Thoracic aorta (tissue), 2 donors: ENCODE measurements at regions not wholly inside any gene's neighbourhood (a gene's known extent, or its start where the extent isn't known, plus 50 kb on each side); places are given as distances from the start of the nearest gene placed in this dataset.
A peak's percentile ranks its signal among the peaks of the same experiment; 100 is the strongest.

Experiments
- ATAC-seq: fragments of 150-250 bp; one replicate; pipeline ENCODE4 v1.8.0; 2017; ENCODE audit warnings: low read depth; ENCODE audit not compliant: insufficient number of reproducible peaks, low FRiP score
- DNase-seq: peaks from one replicate; pipeline ENCODE4 v3.0.0-alpha.2; 2020; ENCODE audit warnings: low spot score
- H3K27ac ChIP-seq, 2 donors: fragments of 200-600 bp; sonication (generic); 1 replicate in 1 of 2; 2 replicates in 1 of 2; pipeline ENCODE4 v1.5.1; 2016; ENCODE audit warnings: mild to moderate bottlenecking in 2 of 2, moderate library complexity in 2 of 2
- H3K27me3 ChIP-seq: fragments of 200-600 bp; sonication (generic); replicated peaks from 2 replicates; pipeline ENCODE4 v1.6.0; 2016; ENCODE audit warnings: mild to moderate bottlenecking; ENCODE audit not compliant: insufficient read depth
- H3K36me3 ChIP-seq: fragments of 200-600 bp; sonication (generic); one replicate; pipeline ENCODE4 v1.5.1; 2016
- H3K4me1 ChIP-seq, 2 donors: fragments of 200-600 bp; sonication (generic); 1 replicate in 1 of 2; 2 replicates in 1 of 2; pipeline versions ENCODE4 v1.5.1 to v1.6.0; 2016; ENCODE audit warnings: low read depth in 2 of 2, mild to moderate bottlenecking in 1 of 2; ENCODE audit not compliant: control insufficient read depth in 1 of 2
- H3K4me3 ChIP-seq: fragments of 200-600 bp; sonication (generic); 2 replicates; pipeline ENCODE4 v1.5.1; 2016; ENCODE audit warnings: mild to moderate bottlenecking
- H3K9me3 ChIP-seq: fragments of 200-600 bp; sonication (generic); 2 replicates; pipeline ENCODE4 v1.5.1; 2016
- TF ChIP-seq, protein P1 (sequence below): fragments of 200-600 bp; sonication (generic); IDR thresholded peaks from one replicate; pipeline ENCODE4 v1.5.1; 2019; ENCODE audit warnings: antibody characterized with exemption

DNA sequence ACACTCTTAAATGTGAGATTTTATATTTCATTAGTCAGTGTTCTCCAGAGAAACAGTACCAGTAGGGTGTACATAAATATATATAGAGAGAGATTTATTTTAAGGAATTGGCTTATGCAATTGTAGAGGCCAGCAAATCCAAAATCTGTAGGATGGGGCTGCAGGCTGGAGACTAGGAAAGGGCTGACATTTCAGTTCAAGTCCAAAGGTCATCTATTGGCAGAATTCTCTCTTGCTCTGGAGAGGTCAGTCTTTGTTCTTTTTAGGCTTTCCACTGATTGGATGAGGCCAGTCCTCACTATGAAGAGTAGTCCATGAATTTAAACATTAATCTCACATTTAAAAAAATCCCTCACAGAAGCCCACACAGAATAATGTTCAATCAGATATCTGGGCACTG lies 170.8 kb upstream of the NCKAP5 start:
- H3K9me3 ChIP-seq, result no peaks in the 10 kb centered on the region
- ATAC-seq (no peak), DNase-seq (no peak)
- H3K36me3 ChIP-seq, result no peaks in the 10 kb centered on the region
- no peak overlapping the region for H3K4me3 ChIP-seq
- TF ChIP-seq, protein P1, sequence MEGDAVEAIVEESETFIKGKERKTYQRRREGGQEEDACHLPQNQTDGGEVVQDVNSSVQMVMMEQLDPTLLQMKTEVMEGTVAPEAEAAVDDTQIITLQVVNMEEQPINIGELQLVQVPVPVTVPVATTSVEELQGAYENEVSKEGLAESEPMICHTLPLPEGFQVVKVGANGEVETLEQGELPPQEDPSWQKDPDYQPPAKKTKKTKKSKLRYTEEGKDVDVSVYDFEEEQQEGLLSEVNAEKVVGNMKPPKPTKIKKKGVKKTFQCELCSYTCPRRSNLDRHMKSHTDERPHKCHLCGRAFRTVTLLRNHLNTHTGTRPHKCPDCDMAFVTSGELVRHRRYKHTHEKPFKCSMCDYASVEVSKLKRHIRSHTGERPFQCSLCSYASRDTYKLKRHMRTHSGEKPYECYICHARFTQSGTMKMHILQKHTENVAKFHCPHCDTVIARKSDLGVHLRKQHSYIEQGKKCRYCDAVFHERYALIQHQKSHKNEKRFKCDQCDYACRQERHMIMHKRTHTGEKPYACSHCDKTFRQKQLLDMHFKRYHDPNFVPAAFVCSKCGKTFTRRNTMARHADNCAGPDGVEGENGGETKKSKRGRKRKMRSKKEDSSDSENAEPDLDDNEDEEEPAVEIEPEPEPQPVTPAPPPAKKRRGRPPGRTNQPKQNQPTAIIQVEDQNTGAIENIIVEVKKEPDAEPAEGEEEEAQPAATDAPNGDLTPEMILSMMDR, result no peak
- H3K4me1 ChIP-seq, result no peaks in the 10 kb centered on the region
- no peaks in the 10 kb centered on the region for H3K27me3 ChIP-seq
- no peak overlapping the region for H3K27ac ChIP-seq

DNA sequence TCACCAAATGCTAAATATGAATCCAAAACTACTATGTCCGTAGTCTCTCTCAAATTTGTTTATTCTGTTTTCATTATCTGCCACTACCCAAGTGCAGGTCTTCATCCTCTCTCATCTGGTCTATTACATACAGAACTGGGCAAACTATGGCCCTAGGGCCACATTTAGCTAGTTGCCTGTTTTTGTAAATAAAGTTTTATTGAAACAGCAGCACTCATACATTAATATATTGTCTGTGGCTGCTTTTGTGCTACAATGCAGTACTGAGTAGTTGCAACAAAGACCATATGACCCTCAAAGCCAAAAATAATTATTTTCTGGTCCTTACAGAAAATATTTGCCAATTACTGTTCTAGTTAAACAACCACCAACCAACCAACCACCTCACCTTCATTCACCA lies 172.2 kb upstream of the NCKAP5 start:
- ATAC-seq (no peak), DNase-seq (no peak)
- H3K9me3 ChIP-seq, result no peaks in the 10 kb centered on the region
- no peak overlapping the region for H3K4me3 ChIP-seq
- no peak overlapping the region for H3K27ac ChIP-seq
- H3K4me1 ChIP-seq, result no peaks in the 10 kb centered on the region
- no peaks in the 10 kb centered on the region for H3K27me3 ChIP-seq
- TF ChIP-seq, protein P1, result no peak
- H3K36me3 ChIP-seq, result no peaks in the 10 kb centered on the region

DNA sequence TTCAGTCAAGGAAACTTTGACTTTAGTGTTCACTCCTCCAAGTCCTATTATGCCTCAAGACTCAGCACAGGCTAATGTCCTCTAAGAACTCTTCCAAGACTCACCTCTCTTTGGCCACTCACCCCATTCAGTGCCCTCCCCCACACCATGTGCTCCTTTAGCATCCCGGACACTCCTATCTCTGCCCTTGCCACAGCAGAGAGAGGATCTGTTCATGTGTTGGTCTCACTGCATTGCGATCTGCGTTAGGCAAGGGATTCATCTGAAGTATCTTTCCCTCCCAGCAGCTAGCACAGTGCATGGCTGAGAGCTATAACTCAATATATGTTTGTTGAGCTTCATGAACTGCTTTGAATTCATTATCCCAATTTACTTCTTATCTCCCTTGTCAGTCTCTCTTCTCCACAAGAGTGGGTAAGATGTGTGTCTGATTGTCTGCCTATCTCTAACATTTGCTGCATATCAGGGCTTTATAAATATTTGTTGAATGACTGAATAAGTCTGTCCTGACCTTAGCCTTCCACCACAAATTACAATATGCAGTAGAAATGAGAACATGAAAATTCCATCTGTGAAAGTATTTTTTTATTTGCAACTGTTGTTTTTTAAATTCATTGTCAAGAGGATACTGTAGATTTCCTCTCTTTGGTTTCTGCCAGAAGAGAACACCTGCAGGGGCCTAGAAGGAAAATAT lies 179.9 kb upstream of the NCKAP5 start:
- Histone ChIP-seq H3K4me3 (no peak overlapping the region), H3K36me3 (no peaks in the 10 kb centered on the region), H3K27me3 (no peaks in the 10 kb centered on the region), H3K9me3 (no peaks in the 10 kb centered on the region), H3K27ac (no peak overlapping the region), H3K4me1 (no peaks in the 10 kb centered on the region)
- TF ChIP-seq, protein P1, result no peak
- ATAC-seq, result no peak
- DNase-seq, result no peak

DNA sequence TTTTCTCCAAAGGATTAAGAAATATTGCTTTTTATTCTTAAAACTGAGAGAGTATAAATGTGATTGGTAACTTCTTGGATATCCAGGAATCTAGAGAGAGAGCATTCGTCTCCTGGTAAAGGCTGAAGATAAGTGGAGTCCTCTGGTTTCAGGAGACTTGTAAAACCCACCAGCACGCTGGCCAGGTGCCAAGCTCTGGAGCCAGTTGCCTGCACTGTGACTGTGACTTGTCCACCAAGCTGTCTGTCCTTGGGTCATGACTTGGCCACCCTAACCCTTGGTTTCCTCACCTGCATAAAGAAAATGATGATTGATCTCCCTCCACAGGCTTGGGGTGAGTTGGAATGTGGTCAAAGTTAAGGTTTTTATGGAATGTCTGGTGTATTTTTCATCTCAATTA lies 185.4 kb upstream of the NCKAP5 start:
- Histone ChIP-seq H3K27ac (no peak overlapping the region), H3K9me3 (no peaks in the 10 kb centered on the region), H3K27me3 (no peaks in the 10 kb centered on the region), H3K4me1 (peaks cover 5 to 17% of the 10 kb centered on the region in 2 donors), H3K36me3 (no peaks in the 10 kb centered on the region), H3K4me3 (no peak overlapping the region)
- no peak for DNase-seq
- ATAC-seq, result no peak
- TF ChIP-seq, protein P1, result no peak

DNA sequence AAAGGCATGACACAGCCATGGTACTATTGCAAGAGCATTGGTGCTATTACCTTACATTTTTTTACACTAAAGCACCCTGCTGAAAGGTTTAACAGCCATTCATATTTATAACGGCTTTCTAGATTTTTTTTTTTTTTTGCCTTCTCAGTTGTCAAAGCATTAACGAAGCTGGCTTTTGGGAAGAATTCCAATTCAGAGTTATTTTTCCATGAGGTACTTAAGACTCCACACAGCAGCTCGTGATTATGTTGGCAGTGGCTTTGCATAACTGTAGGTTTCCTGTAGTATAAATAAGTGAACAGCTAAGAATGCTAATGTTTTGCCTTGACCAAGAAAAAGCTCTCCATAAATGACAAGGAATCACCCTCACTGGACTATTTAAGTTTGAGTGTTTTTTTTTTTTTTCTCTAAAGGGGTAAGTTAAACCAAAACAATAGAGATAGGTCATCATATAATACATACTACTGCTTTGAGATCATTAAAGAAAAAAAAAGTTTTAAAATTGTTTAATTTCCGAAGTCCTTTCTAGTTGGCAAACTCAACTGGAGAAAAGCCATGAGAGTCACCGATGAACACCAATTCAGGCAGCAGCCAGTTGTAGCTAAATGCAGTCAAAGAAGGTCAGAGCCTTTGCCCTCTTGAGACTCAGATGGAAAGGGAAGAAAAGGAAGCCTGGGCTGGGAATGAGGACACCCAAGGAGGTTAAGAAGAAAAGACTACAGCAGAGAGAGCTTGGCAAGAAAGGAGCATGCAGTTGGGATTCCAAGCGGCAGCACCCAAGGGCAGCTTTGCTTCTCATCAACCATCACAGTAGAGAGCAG lies 187.4 kb upstream of the NCKAP5 start:
- Histone ChIP-seq H3K4me3 (peak overlapping the region; percentile 3), H3K9me3 (no peaks in the 10 kb centered on the region), H3K27ac (peak overlapping the region in 1 of 2 donors; percentile 48), H3K4me1 (peaks cover 5 to 17% of the 10 kb centered on the region in 2 donors), H3K27me3 (no peaks in the 10 kb centered on the region), H3K36me3 (no peaks in the 10 kb centered on the region)
- DNase-seq, result no peak
- TF ChIP-seq, protein P1, result no peak
- peak; percentile 70 for ATAC-seq
